ENCODE measurements at regions not wholly inside any gene's neighbourhood (a gene's known extent, or its start where the extent isn't known, plus 50 kb on each side); places are given as distances from the start of the nearest gene placed in this dataset.

DNA sequence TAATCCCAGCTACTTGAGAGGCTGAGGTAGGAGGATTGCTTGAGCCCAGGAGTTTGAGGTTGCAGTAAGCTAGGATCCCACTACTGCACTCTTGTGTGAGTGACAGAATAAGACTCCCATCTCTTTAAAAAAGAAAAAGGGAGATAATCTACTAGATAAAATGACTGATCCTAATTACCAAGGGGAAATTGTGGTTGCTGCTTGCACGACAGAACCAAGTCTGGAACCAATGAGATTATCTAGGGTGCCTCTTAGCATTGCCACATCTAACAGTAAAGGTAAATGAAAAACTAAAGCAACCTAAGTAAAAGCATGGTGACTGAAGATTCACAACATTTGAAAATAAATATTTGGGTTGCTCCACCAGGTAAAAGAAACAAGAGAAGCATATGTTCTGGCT, 185.1 kb downstream of the PDHA2 start:
- TF ChIP-seq POLR2A (IDR thresholded peaks at IDR 0.05) = no peak
- TF ChIP-seq CTCF (IDR thresholded peaks at IDR 0.05) = no peak
- H3K36me3 ChIP-seq (replicated peaks in 1 of 2; ENCODE audit: insufficient read depth in 1 of 2, low read depth in 2 of 2) = no peaks in the 10 kb centered on the region
- no peaks in the 10 kb centered on the region for H3K9me3 ChIP-seq
- H3K27me3 ChIP-seq = no peaks in the 10 kb centered on the region
- H3K27ac ChIP-seq = no peak overlapping the region
- no peak overlapping the region for H3K4me3 ChIP-seq
- DNase-seq = no peak
- intact Hi-C loops (cut with DNase I) = no loop called here
- no peak for ATAC-seq
- 37 to 50% methylated on average over 1 of the region's 1 CpG for WGBS, 2 donors
- H3K4me1 ChIP-seq = no peaks in the 10 kb centered on the region

GRCh38 chr4:96035727-96036126, 195.8 kb downstream of the PDHA2 start:
- Histone ChIP-seq H3K4me3 (no peak overlapping the region), H3K36me3 (replicated peaks in 1 of 2; ENCODE audit: insufficient read depth in 1 of 2, low read depth in 2 of 2) (no peaks in the 10 kb centered on the region), H3K9me3 (no peaks in the 10 kb centered on the region), H3K4me1 (no peaks in the 10 kb centered on the region), H3K27ac (no peak overlapping the region), H3K27me3 (no peaks in the 10 kb centered on the region)
- no peak for DNase-seq
- ATAC-seq = no peak
- no peak for TF ChIP-seq CTCF (IDR thresholded peaks at IDR 0.05)
- TF ChIP-seq POLR2A (IDR thresholded peaks at IDR 0.05) = no peak
- intact Hi-C loops (cut with DNase I) = no loop called here

- Histone ChIP-seq H3K9me3 (no peaks in the 10 kb centered on the region), H3K4me1 (no peaks in the 10 kb centered on the region), H3K4me3 (no peak overlapping the region), H3K27ac (no peak overlapping the region), H3K36me3 (replicated peaks in 1 of 2; ENCODE audit: insufficient read depth in 1 of 2, low read depth in 2 of 2) (no peaks in the 10 kb centered on the region), H3K27me3 (no peaks in the 10 kb centered on the region)
- intact Hi-C loops (cut with DNase I) = no loop called here
- no peak for DNase-seq
- 73 to 80% methylated on average over 3 of the region's 3 CpGs for WGBS, 2 donors
- TF ChIP-seq POLR2A (IDR thresholded peaks at IDR 0.05) (no peak), CTCF (IDR thresholded peaks at IDR 0.05) (no peak)
- ATAC-seq = no peak
Measured at GRCh38 chr4:96036781-96037180, 196.9 kb downstream of the PDHA2 start.

GRCh38 chr4:96037705-96038104, 197.8 kb downstream of the PDHA2 start:
- Histone ChIP-seq H3K9me3 (no peaks in the 10 kb centered on the region), H3K27me3 (no peaks in the 10 kb centered on the region), H3K4me3 (no peak overlapping the region), H3K4me1 (no peaks in the 10 kb centered on the region), H3K36me3 (replicated peaks in 1 of 2; ENCODE audit: insufficient read depth in 1 of 2, low read depth in 2 of 2) (no peaks in the 10 kb centered on the region), H3K27ac (no peak overlapping the region)
- ATAC-seq (no peak), DNase-seq (no peak)
- TF ChIP-seq POLR2A (IDR thresholded peaks at IDR 0.05) = no peak
- no peak for TF ChIP-seq CTCF (IDR thresholded peaks at IDR 0.05)
- intact Hi-C loops (cut with DNase I) = no loop called here
- 78 to 82% methylated on average over 2 of the region's 2 CpGs for WGBS, 2 donors

DNA sequence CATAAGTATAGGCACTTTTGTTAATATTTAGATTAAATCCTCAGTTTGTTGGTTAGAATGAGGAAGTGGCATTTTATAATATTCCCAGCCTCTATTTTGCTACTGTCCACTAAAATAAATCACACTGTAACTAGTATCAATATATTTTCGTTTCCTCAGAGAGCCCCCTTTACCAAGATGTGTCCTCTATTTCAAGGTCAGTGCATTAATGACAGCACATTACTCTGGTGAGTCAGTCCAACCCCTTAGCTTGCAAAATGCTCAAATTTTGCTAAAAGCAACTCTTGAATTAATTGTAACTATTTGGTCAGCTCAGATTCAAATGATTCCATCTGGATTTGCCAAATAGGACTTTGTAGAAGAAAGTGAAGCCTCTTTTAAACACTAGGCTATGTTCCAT, 199.3 kb downstream of the PDHA2 start:
- no peak for ATAC-seq

More for the DNA sequence above, 199.3 kb downstream of the PDHA2 start:
- Histone ChIP-seq H3K4me3 (no peak overlapping the region), H3K36me3 (replicated peaks in 1 of 2; ENCODE audit: insufficient read depth in 1 of 2, low read depth in 2 of 2) (no peaks in the 10 kb centered on the region), H3K27me3 (no peaks in the 10 kb centered on the region), H3K4me1 (no peaks in the 10 kb centered on the region), H3K9me3 (no peaks in the 10 kb centered on the region), H3K27ac (no peak overlapping the region)
- 23 to 25% methylated on average over 1 of the region's 1 CpG for WGBS, 2 donors
- intact Hi-C loops (cut with DNase I) = no loop called here
- DNase-seq = no peak
- TF ChIP-seq POLR2A (IDR thresholded peaks at IDR 0.05) (no peak), CTCF (IDR thresholded peaks at IDR 0.05) (no peak)

Measured in body of pancreas (tissue), 4 donors.